RWPE2 (cell line): ENCODE measurements at regions not wholly inside any gene's neighbourhood (a gene's known extent, or its start where the extent isn't known, plus 50 kb on each side); places are given as distances from the start of the nearest gene placed in this dataset.

Source experiments
- ATAC-seq: fragments of 200-7000 bp; cut with Tn5 transposase; 3 replicates; pipeline ENCODE4 v1.9.1; 2021; ENCODE audit warnings: low read depth
- DNase-seq: peaks from one replicate; pipeline ENCODE4 v3.0.0-alpha.2; 2020; ENCODE audit warnings: low spot score
- H3K27ac ChIP-seq: fragments of 450-650 bp; 2 replicates; pipeline ENCODE4 v1.5.1; 2017; ENCODE audit warnings: mild to moderate bottlenecking; ENCODE audit not compliant: poor library complexity, severe bottlenecking
- H3K27me3 ChIP-seq: fragments of 250-450 bp; sonication (Bioruptor Pico); 2 replicates; pipeline ENCODE4 v1.5.1; 2021; ENCODE audit warnings: mild to moderate bottlenecking, moderate library complexity; ENCODE audit not compliant: insufficient read depth, poor library complexity, severe bottlenecking
- H3K36me3 ChIP-seq: fragments of 250-450 bp; sonication (Bioruptor Pico); 2 replicates; pipeline ENCODE4 v1.5.1; 2020; ENCODE audit warnings: low read depth, mild to moderate bottlenecking, moderate library complexity
- H3K4me1 ChIP-seq: fragments of 250-450 bp; sonication (Bioruptor Pico); 2 replicates; pipeline ENCODE4 v1.5.1; 2021; ENCODE audit warnings: mild to moderate bottlenecking, moderate library complexity; ENCODE audit not compliant: insufficient read depth, poor library complexity, severe bottlenecking
- H3K4me3 ChIP-seq: fragments of 250-450 bp; sonication (Bioruptor Pico); 2 replicates; pipeline ENCODE4 v1.5.1; 2021; ENCODE audit warnings: mild to moderate bottlenecking, moderate library complexity; ENCODE audit not compliant: severe bottlenecking
- H3K9me3 ChIP-seq: fragments of 250-450 bp; sonication (Bioruptor Pico); 2 replicates; pipeline ENCODE4 v1.5.1; 2021; ENCODE audit warnings: mild to moderate bottlenecking, moderate library complexity; ENCODE audit not compliant: severe bottlenecking
- CTCF ChIP-seq: fragments of 450-650 bp; IDR thresholded peaks from one replicate; pipeline ENCODE4 v1.5.1; 2017; ENCODE audit warnings: mild to moderate bottlenecking, moderate library complexity; ENCODE audit not compliant: poor library complexity, severe bottlenecking

- H3K27ac ChIP-seq = no peak overlapping the region
Measured at GRCh38 chr12:114302606-114303315, 103.2 kb downstream of the TBX5 start.

GRCh38 chr12:114302117-114302516 is 103.8 kb downstream of the TBX5 start:
- Histone ChIP-seq H3K4me1 (no peaks in the 10 kb centered on the region), H3K27ac (no peak overlapping the region), H3K27me3 (peaks cover 4% of the 10 kb centered on the region), H3K36me3 (no peaks in the 10 kb centered on the region), H3K9me3 (no peaks in the 10 kb centered on the region), H3K4me3 (no peak overlapping the region)
- DNase-seq (no peak), ATAC-seq (no peak)
- TF ChIP-seq CTCF = no peak

More at GRCh38 chr12:114302606-114303315, 103.2 kb downstream of the TBX5 start:
- H3K4me1 ChIP-seq = no peaks in the 10 kb centered on the region
- DNase-seq = no peak
- no peaks in the 10 kb centered on the region for H3K9me3 ChIP-seq
- peaks cover 4% of the 10 kb centered on the region for H3K27me3 ChIP-seq
- no peak overlapping the region for H3K4me3 ChIP-seq
- no peaks in the 10 kb centered on the region for H3K36me3 ChIP-seq
- no peak for ATAC-seq
- no peak for TF ChIP-seq CTCF

- H3K27ac ChIP-seq = no peak overlapping the region
- H3K27me3 ChIP-seq = no peaks in the 10 kb centered on the region
- H3K9me3 ChIP-seq = no peaks in the 10 kb centered on the region
- H3K4me1 ChIP-seq = no peaks in the 10 kb centered on the region
- no peak overlapping the region for H3K4me3 ChIP-seq
- ATAC-seq = no peak
- no peak for TF ChIP-seq CTCF
- no peaks in the 10 kb centered on the region for H3K36me3 ChIP-seq
- no peak for DNase-seq
Measured at GRCh38 chr12:114294303-114294685, 111.7 kb downstream of the TBX5 start.

- TF ChIP-seq CTCF = no peak
- Histone ChIP-seq H3K27ac (no peak overlapping the region), H3K4me1 (no peaks in the 10 kb centered on the region), H3K27me3 (no peaks in the 10 kb centered on the region), H3K4me3 (no peak overlapping the region), H3K36me3 (no peaks in the 10 kb centered on the region), H3K9me3 (no peaks in the 10 kb centered on the region)
- DNase-seq (no peak), ATAC-seq (no peak)
Measured at GRCh38 chr12:114293571-114294302, 112.2 kb downstream of the TBX5 start.

GRCh38 chr12:114293073-114293472 is 112.9 kb downstream of the TBX5 start:
- Histone ChIP-seq H3K27me3 (peaks cover 3% of the 10 kb centered on the region), H3K27ac (no peak overlapping the region), H3K9me3 (no peaks in the 10 kb centered on the region), H3K36me3 (no peaks in the 10 kb centered on the region), H3K4me3 (no peak overlapping the region), H3K4me1 (no peaks in the 10 kb centered on the region)
- DNase-seq = no peak
- ATAC-seq = no peak
- no peak for TF ChIP-seq CTCF
